Lower lobe of right lung (tissue), 2 donors: ENCODE measurements at regions not wholly inside any gene's neighbourhood (a gene's known extent, or its start where the extent isn't known, plus 50 kb on each side); places are given as distances from the start of the nearest gene placed in this dataset.

Source experiments
- ATAC-seq, 2 donors: fragments of 200-7000 bp; cut with Tn5 transposase; one replicate each; pipeline ENCODE4 v1.9.1; 2020 to 2022; ENCODE audit warnings: mild to moderate bottlenecking in 2 of 2, moderate library complexity in 2 of 2
- DNase-seq: peaks from one replicate; pipeline ENCODE4 v3.0.0-alpha.2; 2020
- H3K27ac ChIP-seq: fragments of 200-600 bp; one replicate; pipeline ENCODE4 v1.8.0; 2022
- H3K27me3 ChIP-seq: fragments of 200-600 bp; one replicate; pipeline ENCODE4 v1.8.0; 2022; ENCODE audit warnings: low read depth
- H3K36me3 ChIP-seq: fragments of 200-600 bp; one replicate; pipeline ENCODE4 v1.8.0; 2022; ENCODE audit warnings: mild to moderate bottlenecking
- H3K4me1 ChIP-seq: fragments of 200-600 bp; one replicate; pipeline ENCODE4 v1.8.0; 2022
- H3K4me3 ChIP-seq: fragments of 200-600 bp; one replicate; pipeline ENCODE4 v1.8.0; 2022; ENCODE audit warnings: mild to moderate bottlenecking
- H3K9me3 ChIP-seq: fragments of 200-600 bp; one replicate; pipeline ENCODE4 v1.8.0; 2022
- intact Hi-C: fragments of 100-400 bp; cut with DNase I; formaldehyde crosslinking; loops from one replicate; pipeline ENCODE4 v1.11.0; 2022
- TF ChIP-seq, protein P1 (sequence below): fragments of 200-600 bp; IDR thresholded peaks from one replicate; pipeline ENCODE4 v1.8.0; 2022; ENCODE audit warnings: antibody characterized with exemption, mild to moderate bottlenecking
- donor health status: DM: no; HTN: yes; CAD: no; lungs with severe emphysema.

DNA sequence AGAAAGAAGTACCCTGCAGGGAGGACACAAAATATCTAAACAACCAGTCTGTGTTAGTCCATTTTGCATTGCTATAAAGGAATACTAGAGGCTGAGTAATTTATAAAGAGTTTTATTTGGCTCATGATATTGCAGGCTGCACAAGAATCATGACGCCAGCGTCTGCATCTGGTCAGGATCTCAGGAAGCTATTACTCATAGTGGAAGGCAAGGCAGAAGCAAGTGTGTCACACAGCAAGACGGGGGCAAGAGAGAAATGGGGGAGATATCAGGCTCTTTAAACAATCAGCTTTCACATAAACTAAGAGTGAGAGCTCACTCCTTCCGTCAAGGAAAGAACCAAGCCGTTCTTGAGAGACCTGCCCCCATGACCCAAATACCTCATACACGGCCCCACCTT is 614.8 kb downstream of the ZIC1 start:
- intact Hi-C loops, result no loop called here
- H3K27ac ChIP-seq, result no peak overlapping the region
- no peak overlapping the region for H3K4me3 ChIP-seq
- no peaks in the 10 kb centered on the region for H3K36me3 ChIP-seq
- H3K4me1 ChIP-seq, result no peaks in the 10 kb centered on the region
- no peaks in the 10 kb centered on the region for H3K27me3 ChIP-seq
- no peaks in the 10 kb centered on the region for H3K9me3 ChIP-seq
- DNase-seq (no peak), ATAC-seq (no peak)
- TF ChIP-seq, protein P1, sequence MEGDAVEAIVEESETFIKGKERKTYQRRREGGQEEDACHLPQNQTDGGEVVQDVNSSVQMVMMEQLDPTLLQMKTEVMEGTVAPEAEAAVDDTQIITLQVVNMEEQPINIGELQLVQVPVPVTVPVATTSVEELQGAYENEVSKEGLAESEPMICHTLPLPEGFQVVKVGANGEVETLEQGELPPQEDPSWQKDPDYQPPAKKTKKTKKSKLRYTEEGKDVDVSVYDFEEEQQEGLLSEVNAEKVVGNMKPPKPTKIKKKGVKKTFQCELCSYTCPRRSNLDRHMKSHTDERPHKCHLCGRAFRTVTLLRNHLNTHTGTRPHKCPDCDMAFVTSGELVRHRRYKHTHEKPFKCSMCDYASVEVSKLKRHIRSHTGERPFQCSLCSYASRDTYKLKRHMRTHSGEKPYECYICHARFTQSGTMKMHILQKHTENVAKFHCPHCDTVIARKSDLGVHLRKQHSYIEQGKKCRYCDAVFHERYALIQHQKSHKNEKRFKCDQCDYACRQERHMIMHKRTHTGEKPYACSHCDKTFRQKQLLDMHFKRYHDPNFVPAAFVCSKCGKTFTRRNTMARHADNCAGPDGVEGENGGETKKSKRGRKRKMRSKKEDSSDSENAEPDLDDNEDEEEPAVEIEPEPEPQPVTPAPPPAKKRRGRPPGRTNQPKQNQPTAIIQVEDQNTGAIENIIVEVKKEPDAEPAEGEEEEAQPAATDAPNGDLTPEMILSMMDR, result no peak

DNA sequence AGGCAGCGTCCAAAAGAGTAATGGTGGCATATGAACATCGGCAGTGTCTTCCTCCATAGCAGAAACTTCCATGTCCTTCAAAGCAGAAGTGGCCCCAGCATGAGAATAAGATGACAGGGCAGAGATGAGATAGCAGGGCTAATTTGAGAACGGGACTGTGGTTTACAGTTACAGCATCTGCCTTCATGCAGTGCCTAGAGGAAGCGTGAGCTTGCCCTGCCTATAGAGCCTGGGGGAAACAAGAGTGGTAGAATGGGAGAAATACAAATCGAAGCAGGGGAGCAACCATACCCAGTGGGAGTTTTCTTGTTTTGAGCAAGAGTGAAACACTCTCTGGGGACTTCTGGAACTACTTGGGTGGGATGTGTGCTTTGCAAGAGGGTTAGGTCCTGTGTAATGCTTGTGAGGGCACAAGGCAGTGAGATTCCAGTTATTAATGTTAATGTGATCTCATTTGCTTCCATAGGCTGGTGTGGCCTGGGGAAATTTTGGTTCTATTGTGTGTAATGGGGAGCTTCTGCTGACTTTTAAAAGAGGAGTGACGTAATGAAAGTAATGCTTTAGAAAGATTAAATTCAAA is 616.9 kb downstream of the ZIC1 start:
- H3K4me3 ChIP-seq, result no peak overlapping the region

DNA sequence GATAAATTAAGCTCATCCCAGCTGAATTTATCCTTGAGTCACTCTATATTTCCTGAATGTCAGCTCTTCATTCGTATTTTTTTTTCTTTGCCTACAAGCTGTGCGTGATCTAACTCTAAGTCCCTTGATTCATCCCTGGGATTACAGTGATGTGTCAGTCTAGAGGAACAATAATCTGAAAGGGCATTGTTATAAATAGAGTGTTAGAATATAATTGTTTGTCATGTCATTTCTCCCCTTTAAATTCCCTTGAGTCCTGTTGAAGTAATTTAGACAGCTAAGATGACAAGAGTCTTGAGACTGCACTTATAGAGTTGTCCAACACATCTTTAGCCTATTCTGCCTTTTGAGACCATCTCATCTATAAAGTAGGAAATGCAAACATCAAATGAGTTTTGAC is 621.8 kb downstream of the ZIC1 start:
- intact Hi-C loops, result no loop called here
- Histone ChIP-seq H3K27ac (no peak overlapping the region), H3K4me1 (no peaks in the 10 kb centered on the region), H3K4me3 (no peak overlapping the region), H3K36me3 (no peaks in the 10 kb centered on the region), H3K27me3 (no peaks in the 10 kb centered on the region), H3K9me3 (no peaks in the 10 kb centered on the region)
- DNase-seq, result no peak
- ATAC-seq, result no peak
- TF ChIP-seq, protein P1, result no peak

More for the DNA sequence above, 616.9 kb downstream of the ZIC1 start:
- Histone ChIP-seq H3K27ac (no peak overlapping the region), H3K27me3 (no peaks in the 10 kb centered on the region), H3K36me3 (no peaks in the 10 kb centered on the region), H3K4me1 (no peaks in the 10 kb centered on the region), H3K9me3 (no peaks in the 10 kb centered on the region)
- TF ChIP-seq, protein P1, result no peak
- no peak for DNase-seq
- ATAC-seq, result no peak
- intact Hi-C loops, result no loop called here

DNA sequence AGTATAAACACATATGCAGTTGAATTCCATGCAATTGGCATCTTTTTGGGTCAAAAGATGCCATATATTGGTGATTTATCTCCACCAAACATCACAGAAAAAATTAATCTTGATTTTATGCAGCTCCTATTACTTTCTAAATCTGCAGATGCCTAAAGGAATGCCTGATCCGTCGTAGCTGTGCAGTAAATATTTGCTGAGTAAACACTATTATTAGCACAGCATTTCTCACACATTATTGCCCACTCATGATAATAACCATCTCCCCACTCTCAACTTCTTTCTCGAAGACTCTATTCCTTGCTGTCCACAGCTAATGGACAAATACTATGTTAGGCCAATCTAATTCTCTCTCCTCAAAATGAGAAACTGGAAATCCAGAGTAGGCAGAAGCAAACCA is 625.2 kb downstream of the ZIC1 start:
- no peak for DNase-seq
- TF ChIP-seq, protein P1, result no peak
- no peak for ATAC-seq

DNA sequence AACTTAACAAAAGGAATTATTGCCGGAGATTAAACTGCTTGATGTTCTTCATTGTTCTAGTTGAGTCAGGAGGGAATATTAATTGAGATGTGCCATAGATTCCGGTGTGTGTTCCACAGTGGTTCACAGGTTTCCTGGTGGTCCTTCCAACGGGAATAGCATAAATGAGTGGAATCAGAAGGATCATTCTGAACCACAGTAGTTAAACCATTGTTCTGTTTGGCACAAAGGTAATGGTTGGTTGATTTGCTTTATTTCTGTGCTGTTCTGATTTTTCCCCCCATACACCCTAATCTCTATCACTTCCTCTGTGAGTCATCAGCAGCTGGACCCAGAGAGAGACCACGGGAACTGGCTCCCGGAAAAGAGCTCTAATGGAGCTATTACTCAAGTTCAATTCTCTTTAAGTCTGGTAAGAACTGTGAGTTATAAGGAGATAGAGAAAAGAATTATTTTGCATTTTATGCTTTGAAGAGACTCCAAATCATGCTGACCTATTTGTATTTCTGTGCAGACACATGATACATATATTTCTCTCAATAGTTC is 627.2 kb downstream of the ZIC1 start:
- ATAC-seq (no peak), DNase-seq (no peak)
- Histone ChIP-seq H3K9me3 (no peaks in the 10 kb centered on the region), H3K27ac (no peak overlapping the region), H3K27me3 (no peaks in the 10 kb centered on the region), H3K36me3 (no peaks in the 10 kb centered on the region), H3K4me1 (no peaks in the 10 kb centered on the region), H3K4me3 (no peak overlapping the region)
- intact Hi-C loops, result no loop called here
- TF ChIP-seq, protein P1, result no peak

More for the DNA sequence above, 625.2 kb downstream of the ZIC1 start:
- Histone ChIP-seq H3K4me1 (no peaks in the 10 kb centered on the region), H3K27ac (no peak overlapping the region), H3K4me3 (no peak overlapping the region), H3K27me3 (no peaks in the 10 kb centered on the region), H3K36me3 (no peaks in the 10 kb centered on the region), H3K9me3 (no peaks in the 10 kb centered on the region)
- intact Hi-C loops, result no loop called here
